IMR-90 (cell line): ENCODE measurements at regions not wholly inside any gene's neighbourhood (a gene's known extent, or its start where the extent isn't known, plus 50 kb on each side); places are given as distances from the start of the nearest gene placed in this dataset.

Experiments
- ATAC-seq: fragments of 200-7000 bp; cut with Tn5 transposase; 2 replicates; pipeline ENCODE4 v1.9.1; 2020; ENCODE audit warnings: low read depth, mild to moderate bottlenecking, moderate library complexity
- BruUV-seq: library from RNA; stranded (reverse); fragments of 400-500 nt; replicated peaks from 2 replicates; lab custom pipeline; 2021; lab: Mats Ljungman, UMichigan
- CTCF ChIA-PET: fragments of 300-600 bp; formaldehyde crosslinking; extraction: SDS; loops from one replicate; lab custom pipeline; 2021; ENCODE audit warnings: antibody characterized with exemption; lab: Yijun Ruan, JAX
- POLR2A ChIA-PET: fragments of 300-600 bp; sonication (Branson Sonifier 250); formaldehyde crosslinking; loops from one replicate; lab custom pipeline; 2022; ENCODE audit warnings: antibody characterized with exemption; ENCODE audit not compliant: unreplicated experiment; lab: Charles Lee
- DNase-seq: peaks from one replicate; pipeline ENCODE4 v3.0.0; 2013
- H2AFZ ChIP-seq: replicated peaks from 2 replicates; pipeline ENCODE3; 2013; ENCODE audit warnings: low read length, mild to moderate bottlenecking; ENCODE audit not compliant: poor library complexity
- H2AK5ac ChIP-seq: 2 replicates; pipeline ENCODE4 v1.6.1; 2013; ENCODE audit warnings: low read depth, low read length, inconsistent platforms
- H2AK9ac ChIP-seq: replicated peaks from 2 replicates; pipeline ENCODE3; 2013; ENCODE audit warnings: mild to moderate bottlenecking, low read depth, low read length, moderate library complexity; ENCODE audit not compliant: poor library complexity
- H2BK120ac ChIP-seq: 2 replicates; pipeline ENCODE4 v1.6.1; 2013; ENCODE audit warnings: low read depth, low read length, inconsistent platforms
- H2BK15ac ChIP-seq: 3 replicates; pipeline ENCODE4 v1.6.1; 2013; ENCODE audit warnings: low read depth, low read length, inconsistent platforms
- H2BK20ac ChIP-seq: 2 replicates; pipeline ENCODE4 v1.6.1; 2013; ENCODE audit warnings: low read depth, mild to moderate bottlenecking, inconsistent platforms, low read length, moderate library complexity
- H2BK5ac ChIP-seq: 2 replicates; pipeline ENCODE4 v1.6.1; 2013; ENCODE audit warnings: mild to moderate bottlenecking, low read depth, low read length, inconsistent platforms; ENCODE audit not compliant: poor library complexity, severe bottlenecking
- H3K14ac ChIP-seq: replicated peaks from 2 replicates; pipeline ENCODE4 v1.6.1; 2013; ENCODE audit warnings: low read depth, low read length, inconsistent platforms
- H3K18ac ChIP-seq: 2 replicates; pipeline ENCODE4 v1.6.1; 2013; ENCODE audit warnings: low read depth, low read length, control low read depth
- H3K23ac ChIP-seq: 2 replicates; pipeline ENCODE4 v1.6.1; 2013; ENCODE audit warnings: low read depth, low read length, inconsistent platforms
- H3K27ac ChIP-seq: 2 replicates; pipeline ENCODE4 v1.5.1; 2013; ENCODE audit warnings: mild to moderate bottlenecking, control low read depth, low read length; ENCODE audit not compliant: insufficient read depth
- H3K27me3 ChIP-seq: 2 replicates; pipeline ENCODE4 v1.6.1; 2013; ENCODE audit warnings: low read length; ENCODE audit not compliant: control insufficient read depth, insufficient read depth
- H3K36me3 ChIP-seq: 2 replicates; pipeline ENCODE4 v1.6.1; 2013; ENCODE audit warnings: low read length, mixed read lengths; ENCODE audit not compliant: control insufficient read depth, insufficient read depth
- H3K4ac ChIP-seq: 2 replicates; pipeline ENCODE4 v1.6.1; 2013; ENCODE audit warnings: low read depth, low read length, inconsistent platforms
- H3K4me1 ChIP-seq: 2 replicates; pipeline ENCODE4 v1.6.1; 2013; ENCODE audit warnings: low read length, mixed read lengths; ENCODE audit not compliant: control insufficient read depth, insufficient read depth
- H3K4me2 ChIP-seq: 2 replicates; pipeline ENCODE4 v1.6.1; 2013; ENCODE audit warnings: low read depth, mild to moderate bottlenecking, control low read depth, low read length, moderate library complexity
- H3K4me3 ChIP-seq: 2 replicates; pipeline ENCODE4 v1.5.1; 2013; ENCODE audit warnings: low read depth, mild to moderate bottlenecking, control low read depth, low read length, moderate library complexity; ENCODE audit not compliant: insufficient read depth
- H3K56ac ChIP-seq: 2 replicates; pipeline ENCODE4 v1.6.1; 2013; ENCODE audit warnings: low read length, inconsistent platforms; ENCODE audit not compliant: insufficient read depth; ENCODE audit errors: extremely low read depth
- H3K79me1 ChIP-seq, 2 experiments: 2 replicates each; pipeline ENCODE4 v1.6.1; 2013; ENCODE audit warnings: low read length in 2 of 2, inconsistent platforms in 1 of 2, low read depth in 1 of 2
- H3K9ac ChIP-seq: 2 replicates; pipeline ENCODE4 v1.6.1; 2013; ENCODE audit warnings: low read depth, low read length, control low read depth
- H3K9me1 ChIP-seq: 2 replicates; pipeline ENCODE4 v1.6.1; 2013; ENCODE audit warnings: low read length, inconsistent platforms; ENCODE audit not compliant: insufficient read depth
- H3K9me3 ChIP-seq: 2 replicates; pipeline ENCODE4 v1.6.1; 2013; ENCODE audit warnings: low read length; ENCODE audit not compliant: control insufficient read depth, insufficient read depth
- H4K20me1 ChIP-seq: 2 replicates; pipeline ENCODE4 v1.6.1; 2013; ENCODE audit warnings: low read length, inconsistent platforms; ENCODE audit not compliant: insufficient read depth
- H4K5ac ChIP-seq: 2 replicates; pipeline ENCODE4 v1.6.1; 2013; ENCODE audit warnings: mild to moderate bottlenecking, low read depth, low read length, control low read depth
- H4K8ac ChIP-seq, 2 experiments: 2 replicates each; pipeline ENCODE4 v1.6.1; 2013; ENCODE audit warnings: low read depth in 2 of 2, low read length in 2 of 2, control low read depth in 1 of 2, inconsistent platforms in 1 of 2
- H4K91ac ChIP-seq: 2 replicates; pipeline ENCODE4 v1.6.1; 2013; ENCODE audit warnings: low read depth, low read length, inconsistent platforms; ENCODE audit not compliant: insufficient read depth
- BHLHE40 ChIP-seq: fragments of 150-350 bp; IDR thresholded peaks from 2 replicates; pipeline ENCODE4 v1.6.1; 2016; ENCODE audit warnings: mild to moderate bottlenecking, low read depth, low read length
- CHD1 ChIP-seq: IDR thresholded peaks from 2 replicates; pipeline ENCODE4 v1.6.1; 2012; ENCODE audit warnings: low read depth, low read length, improper control_type of control experiment
- CTCF ChIP-seq: conservative IDR thresholded peaks from 2 replicates; pipeline ENCODE4 v1.5.1; 2012; ENCODE audit warnings: mild to moderate bottlenecking, low read depth, low read length, improper control_type of control experiment
- ELK1 ChIP-seq: fragments of 150-350 bp; IDR thresholded peaks from 2 replicates; pipeline ENCODE4 v1.6.1; 2016; ENCODE audit warnings: low read depth, mild to moderate bottlenecking, low read length, moderate library complexity, borderline replicate concordance
- MAZ ChIP-seq: IDR thresholded peaks from 2 replicates; pipeline ENCODE4 v1.6.1; 2012; ENCODE audit warnings: low read depth, mild to moderate bottlenecking, low read length, improper control_type of control experiment, moderate library complexity, borderline replicate concordance
- MXI1 ChIP-seq: IDR thresholded peaks from 2 replicates; pipeline ENCODE4 v1.6.1; 2012; ENCODE audit warnings: low read depth, mild to moderate bottlenecking, low read length, moderate library complexity, borderline replicate concordance
- NFE2L2 ChIP-seq: fragments of 150-350 bp; IDR thresholded peaks from 2 replicates; pipeline ENCODE4 v1.6.1; 2016; ENCODE audit warnings: low read depth, mild to moderate bottlenecking, low read length
- RAD21 ChIP-seq: IDR thresholded peaks from 2 replicates; pipeline ENCODE4 v1.6.1; 2012; ENCODE audit warnings: low read length, improper control_type of control experiment
- RCOR1 ChIP-seq: IDR thresholded peaks from 2 replicates; pipeline ENCODE4 v1.6.1; 2012; ENCODE audit warnings: mild to moderate bottlenecking, low read length, improper control_type of control experiment; ENCODE audit not compliant: insufficient replicate concordance
- USF2 ChIP-seq: fragments of 150-350 bp; IDR thresholded peaks from 2 replicates; pipeline ENCODE4 v1.6.1; 2017; ENCODE audit warnings: mild to moderate bottlenecking, antibody characterized with exemption, low read length, low read depth
- WGBS, 2 experiments: methylation state at CpG; one replicate each; pipeline versions ENCODE4 v1.1.5 to v1.1.7; 2013; ENCODE audit warnings: missing lambda C conversion rate in 2 of 2; ENCODE audit not compliant: insufficient read length in 1 of 2; ENCODE audit errors: extremely low coverage in 2 of 2; 5-methylcytosine and 5-hydroxymethylcytosine counted together
- dilution Hi-C: fragments of 300-500 bp; cut with HindIII; formaldehyde crosslinking; loops from one replicate; pipeline ENCODE4 v1.14.3; 2018; ENCODE audit warnings: low sequenced_read_pairs; ENCODE audit not compliant: unreplicated experiment
- in situ Hi-C: fragments of 300-500 bp; cut with MboI; formaldehyde crosslinking; loops from 3 replicates; pipeline ENCODE4 v1.14.3; 2019; ENCODE audit warnings: low sequenced_read_pairs, inconsistent platforms, mixed read lengths
- intact Hi-C: fragments of 100-400 bp; cut with micrococcal nuclease; formaldehyde crosslinking; loops from 2 replicates; pipeline ENCODE4 v1.10.0; 2022

GRCh38 chr3:70744536-70744935, 432.1 kb upstream of the MDFIC2 start:
- no peak overlapping the region for H4K5ac ChIP-seq
- H3K4me2 ChIP-seq, result no peak overlapping the region
- dilution Hi-C loops (no loop called here), intact Hi-C loops (no loop called here), in situ Hi-C loops (no loop called here)
- H2AK5ac ChIP-seq, result no peak overlapping the region
- no peak overlapping the region for H2BK20ac ChIP-seq
- H2BK120ac ChIP-seq, result no peak overlapping the region
- no peaks in the 10 kb centered on the region for H3K9me3 ChIP-seq
- WGBS, 2 experiments, result no CpG with 5 or more reads among the region's 3 CpGs
- H3K18ac ChIP-seq, result no peak overlapping the region
- TF ChIP-seq CTCF (no peak), BHLHE40 (no peak), MAZ (no peak), USF2 (no peak), NFE2L2 (no peak), ELK1 (no peak), MXI1 (no peak), RCOR1 (no peak), CHD1 (no peak), RAD21 (no peak)
- no peak overlapping the region for H3K56ac ChIP-seq
- H3K79me1 ChIP-seq, result no peaks in the 10 kb centered on the region
- H3K4ac ChIP-seq, result no peak overlapping the region
- no peak overlapping the region for H3K14ac ChIP-seq
- H3K27ac ChIP-seq, result no peak overlapping the region
- H3K9me1 ChIP-seq, result no peaks in the 10 kb centered on the region
- H3K4me3 ChIP-seq, result no peak overlapping the region
- no peak overlapping the region for H3K9ac ChIP-seq
- H3K36me3 ChIP-seq, result no peaks in the 10 kb centered on the region
- H4K20me1 ChIP-seq, result no peaks in the 10 kb centered on the region
- H2BK5ac ChIP-seq, result no peak overlapping the region
- H3K4me1 ChIP-seq, result no peaks in the 10 kb centered on the region
- no peak overlapping the region for H2BK15ac ChIP-seq
- no TSS peak for BruUV-seq
- POLR2A ChIA-PET, result no interaction called here
- no peak overlapping the region for H2AFZ ChIP-seq
- ATAC-seq (no peak), DNase-seq (no peak)
- no peak overlapping the region for H2AK9ac ChIP-seq
- no peak overlapping the region for H4K91ac ChIP-seq
- no peak overlapping the region for H3K23ac ChIP-seq
- H3K27me3 ChIP-seq, result no peaks in the 10 kb centered on the region
- H4K8ac ChIP-seq, result no peak overlapping the region
- CTCF ChIA-PET, result no interaction called here
